LNCAP (cell line): ENCODE measurements at regions not wholly inside any gene's neighbourhood (a gene's known extent, or its start where the extent isn't known, plus 50 kb on each side); places are given as distances from the start of the nearest gene placed in this dataset.

Experiments
- CTCF ChIP-seq: fragments of 450-650 bp; IDR thresholded peaks from 2 replicates; pipeline ENCODE4 v1.5.1; 2017; ENCODE audit warnings: mild to moderate bottlenecking

GRCh38 chr13:30111810-30112209 lies 195.5 kb downstream of the KATNAL1 start:
- TF ChIP-seq CTCF, result no peak

GRCh38 chr13:30110301-30111070 lies 196.9 kb downstream of the KATNAL1 start:
- TF ChIP-seq CTCF, result no peak

- TF ChIP-seq CTCF, result no peak
These were observed 197.7 kb downstream of the KATNAL1 start for GRCh38 chr13:30109471-30110135.

- TF ChIP-seq CTCF, result no peak
These were observed 198.5 kb downstream of the KATNAL1 start for GRCh38 chr13:30108913-30109237.

- no peak for TF ChIP-seq CTCF
These were observed 199.0 kb downstream of the KATNAL1 start for GRCh38 chr13:30108216-30108912.

GRCh38 chr13:30107521-30108136 lies 199.7 kb downstream of the KATNAL1 start:
- no peak for TF ChIP-seq CTCF

- no peak for TF ChIP-seq CTCF
These were observed 200.2 kb downstream of the KATNAL1 start for GRCh38 chr13:30107121-30107520.
